Parathyroid adenoma (tissue), 2 donors: ENCODE measurements at regions not wholly inside any gene's neighbourhood (a gene's known extent, or its start where the extent isn't known, plus 50 kb on each side); places are given as distances from the start of the nearest gene placed in this dataset.

Source experiments
- H2AFZ ChIP-seq: fragments of 300-600 bp; sonication (generic); one replicate; pipeline ENCODE4 v1.7.0; 2017; ENCODE audit warnings: antibody characterized with exemption, mild to moderate bottlenecking
- H3K27ac ChIP-seq: fragments of 300-600 bp; sonication (generic); one replicate; pipeline ENCODE4 v1.7.0; 2017
- H3K27me3 ChIP-seq: fragments of 300-600 bp; sonication (generic); one replicate; pipeline ENCODE4 v1.7.0; 2017; ENCODE audit warnings: low read length; ENCODE audit not compliant: control insufficient read depth, insufficient read depth
- H3K36me3 ChIP-seq: fragments of 300-600 bp; sonication (generic); one replicate; pipeline ENCODE4 v1.7.0; 2017; ENCODE audit warnings: low read length; ENCODE audit not compliant: control insufficient read depth, insufficient read depth
- H3K4me1 ChIP-seq: fragments of 300-600 bp; sonication (generic); one replicate; pipeline ENCODE4 v1.7.0; 2017; ENCODE audit warnings: control low read depth
- H3K4me2 ChIP-seq: fragments of 300-600 bp; sonication (generic); one replicate; pipeline ENCODE4 v1.7.0; 2017; ENCODE audit warnings: low read length
- H3K4me3 ChIP-seq: fragments of 300-600 bp; sonication (generic); one replicate; pipeline ENCODE4 v1.7.0; 2017; ENCODE audit warnings: low read depth, low read length
- H3K79me2 ChIP-seq: fragments of 300-600 bp; sonication (generic); one replicate; pipeline ENCODE4 v1.7.0; 2017; ENCODE audit warnings: control low read depth
- H3K9ac ChIP-seq: fragments of 300-600 bp; sonication (generic); one replicate; pipeline ENCODE4 v1.7.0; 2017; ENCODE audit warnings: mild to moderate bottlenecking
- H3K9me3 ChIP-seq: fragments of 300-600 bp; sonication (generic); one replicate; pipeline ENCODE4 v1.7.0; 2017; ENCODE audit warnings: low read length; ENCODE audit not compliant: control insufficient read depth
- CTCF ChIP-seq: fragments of 300-600 bp; sonication (generic); IDR thresholded peaks from one replicate; pipeline ENCODE4 v1.7.0; 2017; ENCODE audit warnings: antibody characterized with exemption, mild to moderate bottlenecking
- donor health status: primary hyperparathyroidism.

- no peaks in the 10 kb centered on the region for H3K36me3 ChIP-seq
- H3K4me2 ChIP-seq, result no peak overlapping the region
- H3K27me3 ChIP-seq, result no peaks in the 10 kb centered on the region
- TF ChIP-seq CTCF, result no peak
- no peak overlapping the region for H3K9ac ChIP-seq
- H3K4me3 ChIP-seq, result no peak overlapping the region
- peaks cover 4% of the 10 kb centered on the region for H3K4me1 ChIP-seq
- H3K9me3 ChIP-seq, result no peaks in the 10 kb centered on the region
- H2AFZ ChIP-seq, result no peak overlapping the region
- no peak overlapping the region for H3K27ac ChIP-seq
- no peaks in the 10 kb centered on the region for H3K79me2 ChIP-seq
These were observed 110.4 kb upstream of the ARMC2 start for GRCh38 chr6:108737594-108738546.

GRCh38 chr6:108738684-108739416 is 109.4 kb upstream of the ARMC2 start:
- Histone ChIP-seq H3K4me2 (no peak overlapping the region), H3K27ac (no peak overlapping the region), H3K4me3 (no peak overlapping the region), H2AFZ (no peak overlapping the region), H3K9me3 (no peaks in the 10 kb centered on the region), H3K9ac (no peak overlapping the region), H3K27me3 (no peaks in the 10 kb centered on the region), H3K79me2 (no peaks in the 10 kb centered on the region), H3K36me3 (no peaks in the 10 kb centered on the region), H3K4me1 (peaks cover 4% of the 10 kb centered on the region)
- no peak for TF ChIP-seq CTCF

DNA sequence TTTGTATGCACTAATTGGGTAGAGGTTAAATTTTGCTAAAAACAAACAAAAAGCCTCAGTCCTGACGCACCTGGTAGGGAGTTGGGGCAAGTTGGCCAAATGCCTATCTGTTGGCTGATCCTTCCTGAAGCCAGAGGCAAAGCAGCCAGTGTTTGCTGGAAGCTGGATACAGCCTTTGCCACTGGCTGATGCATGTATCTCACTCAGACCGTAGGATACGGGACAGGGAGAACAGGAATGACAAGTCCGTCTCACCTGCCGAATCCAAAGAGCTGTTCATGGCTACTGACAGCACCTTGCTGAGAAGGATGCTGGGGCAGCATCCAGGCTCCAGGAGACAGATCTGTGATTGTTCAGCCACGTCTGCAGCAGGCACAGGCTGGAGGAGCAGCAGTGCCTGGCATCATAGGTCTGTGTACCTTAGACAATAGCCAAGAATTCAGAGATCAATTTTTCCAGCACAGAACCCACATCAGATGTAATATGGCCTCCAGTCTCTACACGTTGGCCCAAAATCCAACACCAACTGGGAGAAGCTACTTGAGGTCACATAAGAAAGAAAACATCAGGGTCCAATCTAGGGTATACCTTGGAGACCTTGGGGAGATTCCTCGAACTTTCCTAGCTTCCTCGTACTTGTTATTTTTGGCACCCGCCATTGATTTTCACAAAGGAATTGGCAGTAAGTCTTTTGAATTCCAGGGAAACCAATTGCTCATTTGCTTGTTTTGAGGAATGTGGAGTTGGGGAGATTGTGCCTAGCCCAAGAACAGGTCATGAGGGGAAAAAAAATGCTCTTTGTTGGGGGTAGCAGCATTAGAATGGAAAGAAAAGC is 108.5 kb upstream of the ARMC2 start:
- no peaks in the 10 kb centered on the region for H3K9me3 ChIP-seq
- H3K4me1 ChIP-seq, result peaks cover 4% of the 10 kb centered on the region
- no peak for TF ChIP-seq CTCF
- no peak overlapping the region for H2AFZ ChIP-seq
- H3K27ac ChIP-seq, result no peak overlapping the region
- H3K4me3 ChIP-seq, result no peak overlapping the region
- H3K79me2 ChIP-seq, result no peaks in the 10 kb centered on the region
- H3K36me3 ChIP-seq, result no peaks in the 10 kb centered on the region
- no peak overlapping the region for H3K9ac ChIP-seq
- no peak overlapping the region for H3K4me2 ChIP-seq
- no peaks in the 10 kb centered on the region for H3K27me3 ChIP-seq

DNA sequence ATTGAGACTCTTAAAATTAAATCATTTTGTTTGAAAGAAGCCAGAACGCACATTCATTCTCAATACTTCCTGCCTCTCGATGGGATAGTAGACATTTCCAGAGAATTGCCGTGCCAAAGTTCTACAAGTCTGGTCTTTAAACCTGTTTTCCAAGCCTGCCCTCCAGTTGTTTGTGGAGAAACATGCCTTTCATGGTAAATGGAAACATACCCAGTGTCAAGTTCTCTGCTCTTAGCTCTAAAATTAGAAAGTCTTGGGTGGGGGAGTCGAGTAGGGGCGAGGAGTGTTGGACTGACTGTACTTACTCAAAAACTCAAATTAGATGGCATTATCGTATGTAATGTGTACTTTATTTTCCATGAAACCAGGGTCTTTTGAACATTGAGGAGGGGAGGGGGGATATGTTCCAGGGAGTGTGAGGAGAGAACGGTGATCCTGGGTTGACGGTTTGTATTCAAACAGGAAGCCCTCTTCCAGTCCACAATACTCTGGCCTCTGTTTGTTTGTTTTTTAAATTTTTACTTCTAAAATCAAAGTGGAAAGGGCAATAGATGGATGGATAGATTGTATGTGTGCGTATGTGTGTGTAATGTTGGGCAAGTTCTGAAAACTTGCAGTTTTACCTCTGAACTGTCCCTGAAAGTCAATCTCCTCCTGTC is 106.8 kb upstream of the ARMC2 start:
- H3K9me3 ChIP-seq, result no peaks in the 10 kb centered on the region
- H3K27me3 ChIP-seq, result no peaks in the 10 kb centered on the region
- H3K4me3 ChIP-seq, result no peak overlapping the region
- no peaks in the 10 kb centered on the region for H3K36me3 ChIP-seq
- no peak overlapping the region for H2AFZ ChIP-seq
- H3K4me2 ChIP-seq, result no peak overlapping the region
- no peak overlapping the region for H3K27ac ChIP-seq
- H3K79me2 ChIP-seq, result no peaks in the 10 kb centered on the region
- peaks cover 4% of the 10 kb centered on the region for H3K4me1 ChIP-seq
- no peak overlapping the region for H3K9ac ChIP-seq
- TF ChIP-seq CTCF, result no peak
